HG03354 (cell line): ENCODE measurements at regions not wholly inside any gene's neighbourhood (a gene's known extent, or its start where the extent isn't known, plus 50 kb on each side); places are given as distances from the start of the nearest gene placed in this dataset.
A peak's percentile ranks its signal among the peaks of the same experiment; 100 is the strongest.

Experiments
- ATAC-seq: cut with Tn5 transposase; IDR thresholded peaks from one replicate; pipeline ENCODE4 v1.9.1; 2021; ENCODE audit warnings: mild to moderate bottlenecking; ENCODE audit not compliant: unreplicated experiment, poor library complexity, severe bottlenecking

DNA sequence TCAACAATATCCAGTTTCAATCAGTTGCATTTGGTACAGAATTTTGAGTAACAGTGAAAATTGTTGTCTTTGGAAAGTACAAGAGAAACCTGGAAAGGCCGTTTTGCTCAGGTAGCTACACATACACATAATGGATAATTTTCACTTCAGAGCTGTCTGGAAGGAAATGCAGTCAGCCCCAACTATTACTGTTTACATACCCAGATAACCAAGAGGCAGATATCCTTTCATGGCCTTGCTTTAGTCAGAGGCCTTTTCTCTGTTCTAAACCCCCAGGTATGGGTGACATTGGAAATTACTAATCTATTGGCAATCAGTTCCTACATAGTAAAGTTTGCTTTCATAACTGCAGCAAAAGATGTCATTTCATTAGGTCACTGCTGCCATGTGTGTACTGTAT, 244.9 kb upstream of the EMCN start:
- no peak for ATAC-seq

GRCh38 chr4:100754751-100755150, 236.9 kb upstream of the EMCN start:
- ATAC-seq: no peak

DNA sequence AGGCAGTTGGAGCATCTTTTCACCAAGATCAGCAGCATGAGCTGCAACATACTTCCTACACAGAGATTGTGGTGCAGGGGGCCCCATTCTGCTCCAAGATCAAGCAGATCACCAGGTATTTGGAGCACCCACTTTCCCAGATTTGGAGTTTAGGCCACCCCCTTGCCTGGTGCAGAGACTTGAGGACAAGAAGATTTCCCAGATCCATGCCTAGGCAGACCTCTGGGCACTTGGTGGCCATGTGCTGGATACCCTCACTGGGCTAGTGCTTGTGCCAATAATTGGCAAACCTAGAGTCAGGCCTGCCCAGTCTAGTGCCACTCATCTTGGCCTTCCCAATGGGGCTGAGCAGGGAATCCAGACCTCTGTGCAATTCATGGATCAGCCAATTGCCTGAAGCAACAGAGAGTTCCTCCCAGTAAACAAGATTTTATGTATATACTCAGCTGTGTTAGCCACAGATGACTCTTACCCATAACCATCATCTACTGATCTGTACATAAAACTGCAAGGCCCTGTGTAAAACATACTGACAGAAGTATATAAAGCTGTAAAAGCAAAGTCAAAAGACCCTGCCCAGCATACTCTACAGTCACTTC, 228.4 kb upstream of the EMCN start:
- no peak for ATAC-seq

DNA sequence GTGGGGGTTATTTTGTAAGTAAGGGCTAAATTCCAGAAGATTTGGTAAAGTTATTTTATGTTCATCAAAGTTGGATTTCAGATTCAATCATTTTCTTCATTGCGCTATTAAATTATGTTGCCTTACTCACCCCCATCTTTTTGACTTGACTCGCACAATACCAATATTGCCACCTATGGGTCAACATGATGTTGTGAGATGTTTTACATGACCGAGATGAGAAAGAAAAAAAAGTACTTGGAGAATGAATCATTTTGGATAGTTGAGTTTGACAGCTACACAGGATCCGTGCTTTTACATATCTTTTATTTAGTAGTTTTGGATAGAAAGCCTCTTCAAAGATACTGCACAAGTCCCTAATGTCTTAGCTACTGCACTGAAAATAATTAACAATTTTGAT, 224.2 kb upstream of the EMCN start:
- no peak for ATAC-seq

DNA sequence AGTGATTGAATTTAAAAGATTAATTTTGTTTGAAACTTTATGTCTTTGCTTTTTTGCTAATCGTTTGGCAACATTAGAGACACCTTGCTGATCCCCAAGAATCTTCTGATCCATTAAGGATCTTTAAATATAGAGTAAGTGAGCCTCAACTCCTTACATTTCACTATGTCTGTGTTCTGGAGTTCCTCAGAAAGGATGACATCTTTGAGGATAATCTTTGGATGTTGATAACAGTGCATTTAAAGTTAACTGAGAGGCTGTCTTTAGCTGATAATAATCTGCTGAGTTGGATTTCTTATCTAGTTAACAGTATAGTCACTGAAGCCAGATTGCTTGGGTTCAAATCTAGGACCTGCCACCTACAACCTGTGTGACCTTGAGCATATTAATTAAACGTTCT, 221.6 kb upstream of the EMCN start:
- no peak for ATAC-seq

GRCh38 chr4:100738196-100739165, 220.7 kb upstream of the EMCN start:
- no peak for ATAC-seq

- ATAC-seq: no peak
These were observed 219.0 kb upstream of the EMCN start for GRCh38 chr4:100736641-100737451.

- ATAC-seq: no peak
These were observed 211.0 kb upstream of the EMCN start for GRCh38 chr4:100728861-100729260.

DNA sequence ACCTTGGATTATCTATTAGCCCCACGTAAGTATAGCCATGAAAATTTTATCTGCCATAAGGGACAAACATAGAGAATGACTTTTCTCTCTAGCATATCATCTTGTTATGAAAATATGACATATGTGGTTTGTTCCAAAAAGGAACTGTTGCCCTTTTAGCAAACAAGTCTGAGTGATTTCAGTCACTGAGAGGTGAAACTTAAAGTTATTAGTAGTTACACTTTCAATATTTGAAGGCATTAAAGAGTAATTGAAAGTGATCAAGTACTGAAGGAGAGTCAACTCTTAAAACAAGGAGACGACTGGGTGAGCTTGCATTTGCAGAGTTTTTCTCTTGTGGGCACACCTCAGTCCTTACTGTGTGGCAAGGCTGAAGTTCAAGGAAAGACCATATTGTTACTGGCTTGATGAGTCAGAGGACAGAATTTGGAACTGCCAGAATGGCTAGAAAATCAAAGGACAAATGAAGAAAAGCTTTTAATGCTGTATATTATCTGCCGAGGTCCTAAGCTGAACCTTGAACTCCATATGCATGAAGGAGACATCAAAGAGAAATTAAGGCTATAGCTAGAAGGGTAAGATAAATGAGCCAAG, 205.1 kb upstream of the EMCN start:
- peak; percentile 67 for ATAC-seq

DNA sequence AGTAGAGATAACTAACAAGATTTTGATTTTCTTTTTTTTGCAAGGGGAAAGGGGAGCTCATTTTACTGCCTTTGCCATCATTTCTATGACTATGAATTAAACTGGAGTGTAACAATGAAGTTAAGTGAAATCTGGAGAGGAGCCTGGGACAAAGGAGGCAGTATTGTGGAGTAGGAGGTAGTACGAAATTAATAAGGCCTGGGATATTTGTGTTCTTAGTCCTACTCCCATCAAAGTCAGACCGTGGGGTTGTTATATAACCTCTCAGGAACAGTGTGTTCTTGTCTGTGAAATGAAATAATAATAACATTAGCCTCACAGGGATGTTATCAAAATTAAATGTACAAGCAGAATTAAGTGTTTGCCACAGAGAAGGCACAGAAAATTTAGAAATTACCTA, 204.3 kb upstream of the EMCN start:
- ATAC-seq: no peak

- ATAC-seq: no peak
These were observed 203.7 kb upstream of the EMCN start for GRCh38 chr4:100721490-100721889.

DNA sequence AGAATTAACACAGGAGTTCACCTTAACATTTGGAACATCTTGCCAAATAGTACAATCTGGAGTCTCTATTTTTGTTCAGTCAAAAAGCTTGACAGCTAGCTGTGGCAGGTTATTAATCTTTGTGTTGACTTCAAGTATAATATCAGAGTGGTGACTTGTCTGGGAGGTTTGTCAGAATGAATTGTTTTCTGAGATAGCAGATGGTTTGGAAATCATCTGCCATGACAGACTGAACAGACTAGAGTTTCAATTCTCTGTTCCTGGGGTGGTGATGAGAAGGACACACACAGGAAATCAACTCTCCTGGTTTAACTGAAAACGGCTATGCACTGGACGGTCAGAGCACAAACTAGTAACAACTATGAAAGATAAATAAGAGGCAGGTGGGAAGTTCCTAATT, 203.3 kb upstream of the EMCN start:
- no peak for ATAC-seq

- no peak for ATAC-seq
These were observed 198.6 kb upstream of the EMCN start for GRCh38 chr4:100716416-100716815.

- ATAC-seq: no peak
These were observed 191.0 kb upstream of the EMCN start for GRCh38 chr4:100708776-100709175.

DNA sequence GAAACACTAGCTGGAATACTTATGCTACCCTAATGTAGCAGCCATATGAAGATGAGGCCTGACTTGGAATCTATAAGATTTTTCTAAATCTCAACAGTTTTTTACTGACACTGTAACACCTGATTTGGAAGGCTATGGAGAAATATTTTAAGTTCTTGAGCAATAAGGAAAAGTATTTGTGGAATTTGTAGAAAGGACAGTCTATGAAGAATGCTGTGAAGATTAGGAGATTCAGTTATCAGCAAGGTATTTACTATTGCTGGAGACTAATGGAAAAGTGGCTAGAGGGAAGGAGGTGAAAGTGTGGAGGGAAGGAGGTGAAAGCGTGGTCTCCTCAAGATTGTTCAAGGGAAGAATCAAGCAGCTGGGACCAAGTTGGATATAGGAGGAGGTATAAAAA, 190.0 kb upstream of the EMCN start:
- no peak for ATAC-seq

DNA sequence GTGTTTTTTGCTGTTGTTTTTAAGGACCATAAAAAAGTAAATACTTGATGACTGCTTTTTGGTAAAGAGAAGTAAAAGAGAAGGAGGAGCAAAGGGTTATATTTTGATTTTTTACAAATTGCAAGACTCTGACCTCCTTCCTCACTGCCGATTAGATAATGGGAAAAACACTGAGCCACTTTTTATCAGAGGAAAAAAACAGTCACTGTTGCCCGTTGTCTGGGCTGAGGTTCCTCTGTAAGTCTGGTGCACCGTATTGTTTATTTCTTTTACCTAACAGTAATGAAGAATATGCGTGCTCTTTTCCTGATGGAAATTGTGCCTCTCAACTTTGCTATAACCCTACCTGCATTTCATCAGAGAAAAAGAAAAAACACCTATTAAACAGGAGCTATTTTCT, 178.7 kb upstream of the EMCN start:
- ATAC-seq: no peak

DNA sequence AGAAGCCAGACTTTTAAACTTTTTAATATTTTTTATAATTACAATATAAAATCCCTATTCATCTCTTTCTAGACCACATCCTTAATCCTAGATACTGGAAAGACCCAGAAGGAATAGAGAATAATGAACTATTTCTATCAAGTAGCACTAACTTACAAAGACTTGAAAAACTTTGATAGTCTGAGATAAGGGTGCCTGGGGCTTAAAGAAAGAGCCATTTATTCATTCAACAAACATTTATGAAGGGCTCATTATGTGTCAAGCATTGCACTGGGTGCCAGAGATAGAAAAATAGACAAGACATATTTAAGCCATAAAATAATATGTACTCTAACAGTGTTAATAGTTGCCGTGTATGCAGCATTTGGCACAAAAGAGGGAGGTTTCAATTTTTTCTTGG, 178.0 kb upstream of the EMCN start:
- ATAC-seq: no peak

DNA sequence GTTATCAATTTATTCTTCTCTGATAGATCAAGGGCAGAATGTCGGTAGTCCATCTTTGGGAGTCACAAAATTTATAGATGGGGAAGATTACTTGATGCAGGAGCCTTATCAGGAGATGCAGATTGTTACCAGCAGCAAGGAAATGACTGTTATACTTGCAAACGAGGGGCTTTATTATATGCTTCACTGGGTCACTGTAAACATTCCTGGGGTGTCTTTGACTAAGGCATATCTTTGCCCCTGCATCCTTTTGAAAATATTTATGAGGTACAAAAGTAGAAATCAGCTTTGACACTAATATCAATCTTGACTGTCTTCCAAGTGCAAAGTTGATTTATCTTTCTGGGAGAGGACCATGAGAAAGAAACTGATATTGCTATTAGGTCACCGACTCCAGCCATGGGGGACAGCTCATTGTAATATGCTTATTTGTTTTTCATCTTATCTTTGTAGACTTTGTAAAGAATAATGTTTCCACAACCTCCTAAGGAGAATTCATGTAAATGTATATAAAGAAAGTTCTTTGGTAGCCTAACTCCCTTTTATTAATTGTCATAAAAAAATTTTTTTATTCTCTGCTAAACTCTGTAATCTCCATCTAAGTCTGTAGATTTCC, 177.3 kb upstream of the EMCN start:
- ATAC-seq: no peak

- ATAC-seq: no peak
These were observed 176.6 kb upstream of the EMCN start for GRCh38 chr4:100694467-100694866.

- ATAC-seq: no peak
These were observed 173.0 kb upstream of the EMCN start for GRCh38 chr4:100690812-100691211.
